Keratinocyte (primary cell): ENCODE measurements at regions not wholly inside any gene's neighbourhood (a gene's known extent, or its start where the extent isn't known, plus 50 kb on each side); places are given as distances from the start of the nearest gene placed in this dataset.

Experiments used
- DNase-seq: peaks from one replicate; pipeline ENCODE4 v3.0.0-alpha.2; 2011; ENCODE audit warnings: low read depth, missing footprints, low spot score
- FAIRE-seq: peaks from 2 replicates; lab custom pipeline; 2011; peaks lifted over from hg19 to GRCh38; lab: Jason Lieb, UNC
- H2AFZ ChIP-seq: 2 replicates; pipeline ENCODE4 v1.6.0; 2012; ENCODE audit warnings: low read length, control low read depth, inconsistent platforms; ENCODE audit not compliant: control insufficient read depth
- H3K27ac ChIP-seq: 2 replicates; pipeline ENCODE4 v1.5.1; 2011; ENCODE audit warnings: low read length; ENCODE audit not compliant: control insufficient read depth, insufficient read depth
- H3K27me3 ChIP-seq: 3 replicates; pipeline ENCODE4 v1.6.0; 2011; ENCODE audit warnings: low read length; ENCODE audit not compliant: control insufficient read depth, insufficient read depth; ENCODE audit errors: extremely low read depth
- H3K36me3 ChIP-seq, 2 experiments: 2 replicates in 1 of 2; 3 replicates in 1 of 2; pipeline ENCODE4 v1.5.1; 2011; ENCODE audit warnings: low read length in 2 of 2, mild to moderate bottlenecking in 1 of 2; ENCODE audit not compliant: control insufficient read depth in 2 of 2, insufficient read depth in 2 of 2; ENCODE audit errors: extremely low read depth in 1 of 2
- H3K4me1 ChIP-seq: 3 replicates; pipeline ENCODE4 v1.5.1; 2011; ENCODE audit warnings: low read length; ENCODE audit not compliant: control insufficient read depth, insufficient read depth; ENCODE audit errors: extremely low read depth
- H3K4me2 ChIP-seq: 3 replicates; pipeline ENCODE4 v1.6.0; 2011; ENCODE audit warnings: low read depth, low read length; ENCODE audit not compliant: control insufficient read depth, insufficient read depth; ENCODE audit errors: extremely low read depth
- H3K4me3 ChIP-seq, 3 experiments: fragments of 200-600 bp in 1 of 3; sonication (generic) in 1 of 3; 2 replicates in 2 of 3; 3 replicates in 1 of 3; pipeline ENCODE4 v1.5.1; 2011 to 2016; ENCODE audit warnings: low read length in 3 of 3, mild to moderate bottlenecking in 3 of 3, control low read depth in 2 of 3, inconsistent platforms in 1 of 3, low read depth in 1 of 3, mixed read lengths in 1 of 3, mixed run types in 1 of 3, moderate library complexity in 1 of 3; ENCODE audit not compliant: control insufficient read depth in 2 of 3, insufficient read depth in 2 of 3; ENCODE audit errors: extremely low read depth in 1 of 3
- H3K79me2 ChIP-seq: 2 replicates; pipeline ENCODE4 v1.6.0; 2012; ENCODE audit warnings: low read length; ENCODE audit not compliant: control insufficient read depth, insufficient read depth
- H3K9ac ChIP-seq: 3 replicates; pipeline ENCODE4 v1.6.0; 2011; ENCODE audit warnings: low read length; ENCODE audit not compliant: control insufficient read depth, insufficient read depth; ENCODE audit errors: extremely low read depth
- H3K9me1 ChIP-seq: 3 replicates; pipeline ENCODE4 v1.6.0; 2011; ENCODE audit warnings: low read length; ENCODE audit not compliant: control insufficient read depth, insufficient read depth; ENCODE audit errors: extremely low read depth
- H3K9me3 ChIP-seq: 2 replicates; pipeline ENCODE4 v1.5.1; 2012; ENCODE audit warnings: low read depth, low read length; ENCODE audit not compliant: control insufficient read depth
- H4K20me1 ChIP-seq: 3 replicates; pipeline ENCODE4 v1.6.0; 2011; ENCODE audit warnings: low read length; ENCODE audit not compliant: control insufficient read depth, insufficient read depth; ENCODE audit errors: extremely low read depth
- EZH2 ChIP-seq: IDR thresholded peaks from one replicate; pipeline ENCODE4 v1.6.1; 2012; ENCODE audit warnings: inconsistent platforms, mild to moderate bottlenecking, low read length, moderate library complexity
- dilution Hi-C: fragments of 300-500 bp; cut with MboI; formaldehyde crosslinking; loops from one replicate; pipeline ENCODE4 v1.7.0; 2020; ENCODE audit warnings: low sequenced_read_pairs; ENCODE audit not compliant: extremely low pct_ligation_motif_present
- TF ChIP-seq, protein P1 (sequence below), 3 experiments: IDR thresholded peaks in 1 of 3; conservative IDR thresholded peaks in 1 of 3; optimal IDR thresholded peaks in 1 of 3; 2 replicates in 2 of 3; 3 replicates in 1 of 3; pipeline versions ENCODE3 to v1.5.1; 2011; ENCODE audit warnings: low read length in 3 of 3, mild to moderate bottlenecking in 3 of 3, moderate library complexity in 2 of 3, control low read depth in 1 of 3, inconsistent platforms in 1 of 3; ENCODE audit not compliant: insufficient read depth in 2 of 3; ENCODE audit errors: extremely low read depth in 1 of 3

DNA sequence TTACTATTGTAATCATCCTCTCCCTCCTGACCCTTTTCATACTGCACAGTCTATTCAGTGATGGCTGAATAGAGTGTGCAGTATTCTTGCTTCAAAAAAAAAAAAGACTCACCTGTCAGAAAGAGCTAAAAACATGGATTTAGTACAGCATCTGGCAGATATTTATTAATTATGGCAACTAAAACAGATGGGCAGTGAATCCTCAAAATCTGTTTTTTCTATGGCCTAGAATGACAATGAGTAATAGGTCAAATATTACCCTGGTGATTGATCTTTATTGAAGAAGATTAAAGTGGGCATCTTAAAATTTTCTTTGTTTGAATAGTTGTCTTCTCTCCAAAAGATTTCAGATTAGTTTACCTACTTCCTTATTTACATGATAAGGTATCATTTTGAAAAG lies 543.6 kb downstream of the FOXG1 start:
- FAIRE-seq, result no peak
- H3K4me2 ChIP-seq, result no peak overlapping the region
- no peak overlapping the region for H2AFZ ChIP-seq
- H3K27ac ChIP-seq, result no peak overlapping the region
- no peak overlapping the region for H3K9ac ChIP-seq
- no peaks in the 10 kb centered on the region for H3K4me1 ChIP-seq
- TF ChIP-seq, protein P1, sequence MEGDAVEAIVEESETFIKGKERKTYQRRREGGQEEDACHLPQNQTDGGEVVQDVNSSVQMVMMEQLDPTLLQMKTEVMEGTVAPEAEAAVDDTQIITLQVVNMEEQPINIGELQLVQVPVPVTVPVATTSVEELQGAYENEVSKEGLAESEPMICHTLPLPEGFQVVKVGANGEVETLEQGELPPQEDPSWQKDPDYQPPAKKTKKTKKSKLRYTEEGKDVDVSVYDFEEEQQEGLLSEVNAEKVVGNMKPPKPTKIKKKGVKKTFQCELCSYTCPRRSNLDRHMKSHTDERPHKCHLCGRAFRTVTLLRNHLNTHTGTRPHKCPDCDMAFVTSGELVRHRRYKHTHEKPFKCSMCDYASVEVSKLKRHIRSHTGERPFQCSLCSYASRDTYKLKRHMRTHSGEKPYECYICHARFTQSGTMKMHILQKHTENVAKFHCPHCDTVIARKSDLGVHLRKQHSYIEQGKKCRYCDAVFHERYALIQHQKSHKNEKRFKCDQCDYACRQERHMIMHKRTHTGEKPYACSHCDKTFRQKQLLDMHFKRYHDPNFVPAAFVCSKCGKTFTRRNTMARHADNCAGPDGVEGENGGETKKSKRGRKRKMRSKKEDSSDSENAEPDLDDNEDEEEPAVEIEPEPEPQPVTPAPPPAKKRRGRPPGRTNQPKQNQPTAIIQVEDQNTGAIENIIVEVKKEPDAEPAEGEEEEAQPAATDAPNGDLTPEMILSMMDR (optimal IDR thresholded peaks at IDR 0.05 in 1 of 3, IDR thresholded peaks at IDR 0.05 in 1 of 3, conservative IDR thresholded peaks at IDR 0.05 in 1 of 3; ENCODE audit: extremely low read depth in 1 of 3, insufficient read depth in 2 of 3, low read length in 3 of 3), result no peak
- no peak for TF ChIP-seq EZH2
- H3K79me2 ChIP-seq, result no peaks in the 10 kb centered on the region
- H3K27me3 ChIP-seq, result no peaks in the 10 kb centered on the region
- no peaks in the 10 kb centered on the region for H3K9me1 ChIP-seq
- no peak for DNase-seq
- no peak overlapping the region for H3K4me3 ChIP-seq
- H4K20me1 ChIP-seq, result no peaks in the 10 kb centered on the region
- H3K9me3 ChIP-seq, result no peaks in the 10 kb centered on the region
- no peaks in the 10 kb centered on the region for H3K36me3 ChIP-seq
- dilution Hi-C loops, result no loop called here

DNA sequence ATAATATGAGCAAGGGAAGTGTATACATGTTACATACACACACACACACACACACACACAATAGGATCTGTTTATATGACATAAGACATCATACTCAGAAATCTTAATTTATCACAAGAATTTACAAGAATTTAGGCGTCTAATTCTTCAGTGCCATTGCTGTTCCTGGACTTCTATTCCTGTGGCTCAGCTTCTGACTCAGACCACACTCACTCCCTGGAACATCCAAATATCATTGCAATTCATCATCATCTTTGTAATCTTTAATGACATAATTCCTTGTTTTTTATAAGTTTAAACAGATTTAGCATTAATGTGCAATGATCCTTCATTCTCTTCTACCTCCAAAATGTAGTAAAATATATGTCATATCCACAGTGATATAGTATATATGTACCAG lies 544.2 kb downstream of the FOXG1 start:
- FAIRE-seq (no peak), DNase-seq (no peak)
- no peak overlapping the region for H2AFZ ChIP-seq
- H3K27me3 ChIP-seq, result no peaks in the 10 kb centered on the region
- no peaks in the 10 kb centered on the region for H3K36me3 ChIP-seq
- H3K4me2 ChIP-seq, result no peak overlapping the region
- H3K27ac ChIP-seq, result no peak overlapping the region
- no peaks in the 10 kb centered on the region for H3K9me1 ChIP-seq
- no peaks in the 10 kb centered on the region for H3K79me2 ChIP-seq
- no peak overlapping the region for H3K9ac ChIP-seq
- no peaks in the 10 kb centered on the region for H3K4me1 ChIP-seq
- H3K4me3 ChIP-seq, result no peak overlapping the region
- dilution Hi-C loops, result no loop called here
- no peak for TF ChIP-seq EZH2
- TF ChIP-seq, protein P1 (optimal IDR thresholded peaks at IDR 0.05 in 1 of 3, IDR thresholded peaks at IDR 0.05 in 1 of 3, conservative IDR thresholded peaks at IDR 0.05 in 1 of 3; ENCODE audit: extremely low read depth in 1 of 3, insufficient read depth in 2 of 3, low read length in 3 of 3), result no peak
- H4K20me1 ChIP-seq, result no peaks in the 10 kb centered on the region
- no peaks in the 10 kb centered on the region for H3K9me3 ChIP-seq
